GM19240 (cell line): ENCODE measurements at regions not wholly inside any gene's neighbourhood (a gene's known extent, or its start where the extent isn't known, plus 50 kb on each side); places are given as distances from the start of the nearest gene placed in this dataset.

ENCODE experiments used
- DNase-seq: peaks from one replicate; pipeline ENCODE4 v3.0.0; 2011; ENCODE audit warnings: low spot score; ENCODE audit not compliant: insufficient read length

GRCh38 chr5:167785106-167785505 lies 506.3 kb upstream of the WWC1 start:
- no peak for DNase-seq

DNA sequence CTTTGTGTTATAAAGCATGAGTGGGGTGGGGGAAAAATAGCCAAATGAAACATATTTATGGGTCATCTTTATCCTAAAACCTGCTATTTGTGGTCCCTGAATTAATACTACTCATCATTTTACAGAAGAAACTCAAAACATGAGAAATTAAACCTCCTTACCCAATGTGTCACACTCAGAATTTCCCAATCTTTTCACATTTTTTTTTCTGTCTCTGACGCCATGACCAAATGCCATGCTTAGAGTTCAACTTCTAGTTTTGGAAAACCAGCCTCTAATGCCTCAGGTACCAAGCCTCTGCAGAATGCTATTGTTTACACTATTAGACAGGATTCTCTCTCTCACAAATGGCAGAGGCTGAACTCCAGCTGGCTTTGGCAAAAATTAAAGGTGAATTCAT lies 505.5 kb upstream of the WWC1 start:
- DNase-seq = no peak

- no peak for DNase-seq
These were observed 504.4 kb upstream of the WWC1 start for GRCh38 chr5:167786871-167787578.

DNA sequence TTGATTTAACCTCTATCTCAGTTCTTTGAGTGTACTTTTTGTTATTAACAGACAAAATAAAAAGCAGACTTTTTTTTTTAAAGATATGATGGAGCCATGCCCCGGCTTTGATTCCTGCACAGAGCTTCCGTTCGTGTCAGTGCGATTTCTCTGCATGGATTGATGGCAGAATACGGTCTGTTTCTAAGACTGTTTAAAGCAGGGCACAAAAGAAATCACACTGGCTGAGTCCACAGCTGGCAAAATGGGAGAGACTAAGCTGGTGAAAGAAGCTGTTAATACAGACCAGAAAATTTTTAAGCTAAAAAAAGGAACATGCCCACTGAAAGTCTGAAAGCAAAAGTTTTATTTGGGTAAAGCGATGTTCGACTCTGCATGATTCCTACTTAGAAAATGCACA lies 501.4 kb upstream of the WWC1 start:
- no peak for DNase-seq

GRCh38 chr5:167790462-167791260 lies 500.8 kb upstream of the WWC1 start:
- no peak for DNase-seq

DNA sequence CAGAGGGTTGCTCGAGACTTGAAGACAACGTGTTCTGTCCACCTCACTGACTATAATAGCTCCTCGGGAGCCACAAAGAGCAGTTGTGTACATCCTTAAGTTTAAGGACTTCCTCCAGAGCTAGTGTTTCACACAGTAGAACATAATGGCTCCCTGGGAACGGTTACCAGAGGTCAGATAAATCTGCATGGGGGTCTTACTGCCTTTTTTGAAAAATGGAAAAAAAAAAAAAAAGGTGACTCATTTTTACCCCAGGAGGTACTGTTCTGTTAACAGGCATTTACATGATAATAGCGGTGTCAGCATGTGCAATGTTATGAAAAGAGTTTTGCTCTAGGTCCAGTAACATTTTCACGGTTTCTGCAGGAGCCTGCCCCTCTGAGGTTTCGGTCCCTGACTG lies 498.9 kb upstream of the WWC1 start:
- DNase-seq = no peak

GRCh38 chr5:167793700-167794099 lies 497.7 kb upstream of the WWC1 start:
- no peak for DNase-seq

- no peak for DNase-seq
These were observed 497.3 kb upstream of the WWC1 start for GRCh38 chr5:167794121-167794520.

GRCh38 chr5:167796672-167797071 lies 494.8 kb upstream of the WWC1 start:
- DNase-seq = no peak

DNA sequence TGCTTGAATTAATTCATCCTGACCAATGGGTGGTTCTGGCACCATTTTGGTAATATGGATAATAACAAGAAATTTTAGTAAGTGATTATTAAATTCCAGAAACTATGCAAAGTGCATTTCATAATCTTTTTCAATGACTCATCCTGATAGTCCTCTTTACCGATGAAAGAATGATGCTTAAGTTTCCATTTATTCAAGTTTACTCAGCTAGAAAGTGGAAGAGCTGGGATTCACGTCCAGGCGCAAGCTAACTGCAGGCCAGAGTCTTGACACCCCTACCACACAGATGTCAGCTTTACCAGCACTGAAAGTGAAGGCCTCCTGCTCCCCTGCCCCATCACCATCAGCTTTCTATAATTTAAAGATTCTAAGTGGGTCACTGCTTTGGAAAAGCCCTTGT lies 493.5 kb upstream of the WWC1 start:
- DNase-seq = no peak

- no peak for DNase-seq
These were observed 493.0 kb upstream of the WWC1 start for GRCh38 chr5:167798448-167798847.

- DNase-seq = no peak
These were observed 491.0 kb upstream of the WWC1 start for GRCh38 chr5:167800427-167800826.

DNA sequence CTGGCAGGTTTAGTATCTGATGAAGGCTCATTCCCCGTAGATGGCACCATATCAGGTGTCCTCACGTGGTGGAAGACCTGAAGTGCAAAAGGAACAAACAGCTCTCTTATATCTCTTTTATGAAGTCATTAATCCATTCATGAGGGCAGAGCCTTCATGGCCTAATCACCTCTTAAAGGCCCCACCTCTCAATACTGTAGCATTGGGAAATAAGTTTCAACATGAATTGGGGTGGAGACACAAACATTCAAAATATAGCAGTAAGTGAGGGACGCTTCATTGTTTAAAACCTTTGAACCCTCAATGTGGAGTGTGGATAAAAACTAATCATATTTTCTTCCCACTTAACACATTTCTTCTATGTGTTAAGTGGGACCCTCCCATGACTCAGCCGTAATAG lies 489.4 kb upstream of the WWC1 start:
- no peak for DNase-seq

DNA sequence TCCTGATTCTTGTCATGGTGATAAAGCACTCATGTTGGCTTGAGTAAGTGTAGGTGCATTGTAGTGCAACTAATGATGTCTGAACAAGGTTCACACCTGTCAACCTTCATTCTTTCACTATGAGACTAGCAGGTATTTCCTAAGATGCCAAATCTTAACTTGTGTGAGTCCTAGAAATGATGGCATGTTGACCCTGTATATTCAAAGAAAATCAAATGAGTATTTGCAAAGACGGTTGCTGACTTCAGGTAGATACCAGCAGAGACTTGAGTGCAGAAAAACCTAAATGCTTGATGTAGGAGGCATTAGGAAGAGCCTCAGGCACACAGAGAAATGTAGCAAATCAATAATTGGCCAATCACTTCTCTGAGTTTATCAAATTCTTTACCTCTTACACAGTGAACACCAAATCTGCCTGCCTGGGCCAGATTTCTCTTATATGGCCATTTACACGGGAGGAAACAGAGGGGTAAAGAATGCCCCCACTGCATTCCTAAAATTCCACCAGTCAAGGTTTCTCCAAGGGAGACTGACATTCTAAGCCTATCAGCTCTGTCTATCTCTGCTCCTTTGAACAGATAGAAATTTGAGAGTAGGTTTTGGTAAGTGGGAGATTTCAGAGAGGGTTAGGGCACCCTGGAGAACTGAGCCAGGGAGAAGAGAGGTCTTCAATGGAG lies 488.6 kb upstream of the WWC1 start:
- no peak for DNase-seq

DNA sequence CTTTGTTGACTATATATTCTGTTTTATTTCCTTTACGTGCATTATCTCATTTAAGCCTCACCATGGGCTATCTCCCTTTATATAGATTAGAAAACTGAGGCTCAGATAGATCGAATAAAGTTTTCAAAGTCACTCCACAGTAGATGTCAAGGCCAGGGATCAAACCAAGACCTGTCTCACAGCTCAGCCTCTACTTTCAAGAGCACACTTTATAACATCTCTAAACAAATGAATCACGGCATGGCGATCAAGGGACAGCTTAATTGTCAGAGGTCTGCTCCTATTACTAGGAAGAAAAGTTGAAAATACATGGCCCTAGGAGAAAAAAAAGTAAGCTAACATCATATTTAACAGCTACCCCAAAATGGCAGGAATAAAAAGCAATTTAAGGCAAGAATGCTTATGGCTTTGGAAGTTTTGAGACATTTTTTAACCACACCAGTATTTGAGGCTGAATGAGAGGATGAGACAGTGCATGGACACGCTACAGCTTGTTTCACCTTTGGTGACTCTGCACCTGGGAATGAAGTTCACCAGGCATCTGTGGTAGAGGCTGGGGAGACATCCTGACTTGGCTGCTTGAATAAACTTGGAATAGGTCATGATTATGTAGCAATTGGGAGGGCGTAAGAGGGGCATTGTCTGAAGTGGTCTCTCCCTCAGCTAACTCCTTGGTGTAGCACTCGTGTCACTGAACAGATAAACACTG lies 486.8 kb upstream of the WWC1 start:
- no peak for DNase-seq

DNA sequence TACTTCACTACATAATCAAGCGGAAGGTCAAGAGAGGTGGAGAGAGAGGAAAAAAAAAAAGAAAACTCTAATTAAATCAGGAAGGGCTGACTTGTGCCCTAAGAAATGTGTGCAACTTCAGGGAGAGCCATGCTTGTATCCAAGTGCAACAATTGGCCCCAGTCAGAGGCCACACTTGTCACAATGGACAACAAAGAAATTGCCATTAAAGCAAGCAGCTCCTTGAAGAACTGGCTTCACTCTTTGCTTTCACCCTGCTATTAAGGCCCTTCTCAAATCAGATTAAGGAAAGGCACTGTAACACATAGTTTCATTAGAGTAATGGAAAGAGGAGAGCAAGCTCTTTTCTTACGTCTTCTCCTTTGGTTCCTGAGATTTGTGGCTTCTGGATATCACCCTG lies 480.9 kb upstream of the WWC1 start:
- DNase-seq = no peak

GRCh38 chr5:167812871-167813270 lies 478.6 kb upstream of the WWC1 start:
- no peak for DNase-seq

DNA sequence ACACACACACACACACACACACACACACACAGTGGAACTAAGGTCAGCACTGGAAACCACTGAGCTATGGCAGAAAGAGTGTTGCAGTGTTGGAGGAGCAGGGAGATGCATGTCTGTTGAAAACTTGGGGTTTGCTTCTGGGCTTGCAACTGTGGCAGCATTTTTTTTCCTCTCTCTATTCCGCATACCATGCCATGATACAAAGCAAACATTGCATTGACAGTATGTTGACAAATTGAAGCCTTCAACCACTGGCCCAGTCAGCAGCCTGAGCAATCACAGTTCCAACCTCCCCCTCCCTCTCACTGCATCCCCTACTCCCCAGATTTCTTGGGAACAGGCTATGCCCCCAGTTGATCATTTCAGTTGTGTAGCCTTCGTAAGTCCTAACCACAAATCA lies 478.1 kb upstream of the WWC1 start:
- DNase-seq = no peak

- DNase-seq = no peak
These were observed 477.4 kb upstream of the WWC1 start for GRCh38 chr5:167814040-167814439.

DNA sequence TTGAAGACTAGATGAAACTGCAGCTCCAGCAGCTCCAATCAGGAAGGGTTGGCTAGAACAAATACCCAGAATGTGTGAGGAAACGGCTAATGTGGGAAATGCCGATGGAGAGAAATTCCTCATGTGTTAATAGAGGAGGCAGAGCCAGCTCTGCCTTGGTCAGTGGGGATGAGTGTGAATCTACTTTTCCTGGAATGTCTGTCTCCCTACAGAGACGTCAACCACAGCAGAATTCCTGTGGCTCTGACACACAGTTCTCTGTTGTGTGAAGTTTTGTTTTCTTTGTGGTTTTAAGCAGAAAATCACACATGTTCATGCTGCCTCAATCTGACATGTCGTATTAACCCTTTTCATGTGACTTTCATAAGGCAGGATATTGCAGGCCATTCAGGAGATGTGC lies 476.6 kb upstream of the WWC1 start:
- no peak for DNase-seq

GRCh38 chr5:167816354-167816753 lies 475.1 kb upstream of the WWC1 start:
- no peak for DNase-seq

- DNase-seq = no peak
These were observed 474.6 kb upstream of the WWC1 start for GRCh38 chr5:167816864-167817263.
